ENCODE measurements at regions not wholly inside any gene's neighbourhood (a gene's known extent, or its start where the extent isn't known, plus 50 kb on each side); places are given as distances from the start of the nearest gene placed in this dataset.

DNA sequence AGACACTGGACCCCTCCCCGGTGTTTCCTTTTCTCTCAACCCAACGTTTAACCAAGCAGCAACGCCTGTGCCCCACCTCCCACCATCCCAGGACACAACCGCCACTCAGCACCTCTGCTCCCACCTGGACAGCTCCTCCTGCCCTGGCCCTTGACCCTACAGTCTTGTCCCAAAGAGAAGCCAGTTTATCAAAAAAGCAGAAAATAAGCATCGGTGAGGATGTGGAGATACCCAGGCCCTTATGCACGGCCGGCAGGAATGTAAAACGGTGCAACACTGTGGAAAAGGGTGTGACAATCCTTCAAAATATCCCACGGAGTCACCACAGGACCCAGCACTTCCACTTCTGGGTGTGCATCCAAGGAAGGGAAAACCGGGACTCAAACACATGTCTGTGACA is 176.2 kb upstream of the RNF32 start:
- TF ChIP-seq EHMT2 (IDR thresholded peaks at IDR 0.05; ENCODE audit: low read depth), result no peak
- TF ChIP-seq, protein P1, sequence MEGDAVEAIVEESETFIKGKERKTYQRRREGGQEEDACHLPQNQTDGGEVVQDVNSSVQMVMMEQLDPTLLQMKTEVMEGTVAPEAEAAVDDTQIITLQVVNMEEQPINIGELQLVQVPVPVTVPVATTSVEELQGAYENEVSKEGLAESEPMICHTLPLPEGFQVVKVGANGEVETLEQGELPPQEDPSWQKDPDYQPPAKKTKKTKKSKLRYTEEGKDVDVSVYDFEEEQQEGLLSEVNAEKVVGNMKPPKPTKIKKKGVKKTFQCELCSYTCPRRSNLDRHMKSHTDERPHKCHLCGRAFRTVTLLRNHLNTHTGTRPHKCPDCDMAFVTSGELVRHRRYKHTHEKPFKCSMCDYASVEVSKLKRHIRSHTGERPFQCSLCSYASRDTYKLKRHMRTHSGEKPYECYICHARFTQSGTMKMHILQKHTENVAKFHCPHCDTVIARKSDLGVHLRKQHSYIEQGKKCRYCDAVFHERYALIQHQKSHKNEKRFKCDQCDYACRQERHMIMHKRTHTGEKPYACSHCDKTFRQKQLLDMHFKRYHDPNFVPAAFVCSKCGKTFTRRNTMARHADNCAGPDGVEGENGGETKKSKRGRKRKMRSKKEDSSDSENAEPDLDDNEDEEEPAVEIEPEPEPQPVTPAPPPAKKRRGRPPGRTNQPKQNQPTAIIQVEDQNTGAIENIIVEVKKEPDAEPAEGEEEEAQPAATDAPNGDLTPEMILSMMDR (IDR thresholded peaks at IDR 0.05), result no peak
- no peak for TF ChIP-seq HOXB5 (CRISPR knock-in tag; IDR thresholded peaks at IDR 0.05)
- no peak for TF ChIP-seq KDM1A (IDR thresholded peaks at IDR 0.05; ENCODE audit: low read depth)
- no peak for TF ChIP-seq MAZ (IDR thresholded peaks at IDR 0.05; ENCODE audit: borderline replicate concordance, low read depth, low read length)
- TF ChIP-seq TFCP2L1 (CRISPR knock-in tag; IDR thresholded peaks at IDR 0.05), result no peak
- no peak for TF ChIP-seq CHD2 (IDR thresholded peaks at IDR 0.05; ENCODE audit: low read length, partially characterized antibody)
- TF ChIP-seq, protein P2, sequence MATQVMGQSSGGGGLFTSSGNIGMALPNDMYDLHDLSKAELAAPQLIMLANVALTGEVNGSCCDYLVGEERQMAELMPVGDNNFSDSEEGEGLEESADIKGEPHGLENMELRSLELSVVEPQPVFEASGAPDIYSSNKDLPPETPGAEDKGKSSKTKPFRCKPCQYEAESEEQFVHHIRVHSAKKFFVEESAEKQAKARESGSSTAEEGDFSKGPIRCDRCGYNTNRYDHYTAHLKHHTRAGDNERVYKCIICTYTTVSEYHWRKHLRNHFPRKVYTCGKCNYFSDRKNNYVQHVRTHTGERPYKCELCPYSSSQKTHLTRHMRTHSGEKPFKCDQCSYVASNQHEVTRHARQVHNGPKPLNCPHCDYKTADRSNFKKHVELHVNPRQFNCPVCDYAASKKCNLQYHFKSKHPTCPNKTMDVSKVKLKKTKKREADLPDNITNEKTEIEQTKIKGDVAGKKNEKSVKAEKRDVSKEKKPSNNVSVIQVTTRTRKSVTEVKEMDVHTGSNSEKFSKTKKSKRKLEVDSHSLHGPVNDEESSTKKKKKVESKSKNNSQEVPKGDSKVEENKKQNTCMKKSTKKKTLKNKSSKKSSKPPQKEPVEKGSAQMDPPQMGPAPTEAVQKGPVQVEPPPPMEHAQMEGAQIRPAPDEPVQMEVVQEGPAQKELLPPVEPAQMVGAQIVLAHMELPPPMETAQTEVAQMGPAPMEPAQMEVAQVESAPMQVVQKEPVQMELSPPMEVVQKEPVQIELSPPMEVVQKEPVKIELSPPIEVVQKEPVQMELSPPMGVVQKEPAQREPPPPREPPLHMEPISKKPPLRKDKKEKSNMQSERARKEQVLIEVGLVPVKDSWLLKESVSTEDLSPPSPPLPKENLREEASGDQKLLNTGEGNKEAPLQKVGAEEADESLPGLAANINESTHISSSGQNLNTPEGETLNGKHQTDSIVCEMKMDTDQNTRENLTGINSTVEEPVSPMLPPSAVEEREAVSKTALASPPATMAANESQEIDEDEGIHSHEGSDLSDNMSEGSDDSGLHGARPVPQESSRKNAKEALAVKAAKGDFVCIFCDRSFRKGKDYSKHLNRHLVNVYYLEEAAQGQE (IDR thresholded peaks at IDR 0.05), result no peak
- no peak for TF ChIP-seq JUNB (IDR thresholded peaks at IDR 0.05)
